ACC112 (cell line): ENCODE measurements at regions not wholly inside any gene's neighbourhood (a gene's known extent, or its start where the extent isn't known, plus 50 kb on each side); places are given as distances from the start of the nearest gene placed in this dataset.

Experiments used
- H2AFZ ChIP-seq: fragments of 200-600 bp; sonication (generic); one replicate; pipeline ENCODE4 v1.6.0; 2017; ENCODE audit warnings: antibody characterized with exemption, low read length; ENCODE audit not compliant: unreplicated experiment
- H3K27ac ChIP-seq: fragments of 200-600 bp; sonication (generic); 2 replicates; pipeline ENCODE4 v1.5.1; 2014; ENCODE audit warnings: low read depth, mild to moderate bottlenecking, antibody characterized with exemption, low read length, moderate library complexity
- H3K27me3 ChIP-seq: fragments of 200-600 bp; sonication (generic); 2 replicates; pipeline ENCODE4 v1.6.1; 2014; ENCODE audit warnings: mild to moderate bottlenecking, antibody characterized with exemption, low read length, moderate library complexity, mixed read lengths; ENCODE audit not compliant: insufficient read depth
- H3K36me3 ChIP-seq: fragments of 200-600 bp; sonication (generic); 2 replicates; pipeline ENCODE4 v1.6.1; 2016; ENCODE audit warnings: mild to moderate bottlenecking, antibody characterized with exemption, low read length, moderate library complexity, mixed read lengths; ENCODE audit not compliant: insufficient read depth
- H3K4me1 ChIP-seq: fragments of 200-600 bp; sonication (generic); one replicate; pipeline ENCODE4 v1.6.1; 2016; ENCODE audit warnings: low read length, mixed read lengths; ENCODE audit not compliant: insufficient read depth, unreplicated experiment, control insufficient read depth
- H3K4me3 ChIP-seq: fragments of 200-600 bp; sonication (generic); 2 replicates; pipeline ENCODE4 v1.5.1; 2014; ENCODE audit warnings: mild to moderate bottlenecking, low read depth, low read length
- H3K79me2 ChIP-seq: fragments of 200-600 bp; sonication (generic); one replicate; pipeline ENCODE4 v1.6.0; 2016; ENCODE audit warnings: low read length; ENCODE audit not compliant: control insufficient read depth, unreplicated experiment, insufficient read depth

GRCh38 chr17:5669191-5669590 lies 84.9 kb upstream of the NLRP1 start:
- no peaks in the 10 kb centered on the region for H3K36me3 ChIP-seq
- H3K4me1 ChIP-seq: no peaks in the 10 kb centered on the region
- H3K79me2 ChIP-seq: no peaks in the 10 kb centered on the region
- H2AFZ ChIP-seq: no peak overlapping the region
- H3K27me3 ChIP-seq: peaks cover 65% of the 10 kb centered on the region
- H3K4me3 ChIP-seq: no peak overlapping the region
- H3K27ac ChIP-seq: no peak overlapping the region

DNA sequence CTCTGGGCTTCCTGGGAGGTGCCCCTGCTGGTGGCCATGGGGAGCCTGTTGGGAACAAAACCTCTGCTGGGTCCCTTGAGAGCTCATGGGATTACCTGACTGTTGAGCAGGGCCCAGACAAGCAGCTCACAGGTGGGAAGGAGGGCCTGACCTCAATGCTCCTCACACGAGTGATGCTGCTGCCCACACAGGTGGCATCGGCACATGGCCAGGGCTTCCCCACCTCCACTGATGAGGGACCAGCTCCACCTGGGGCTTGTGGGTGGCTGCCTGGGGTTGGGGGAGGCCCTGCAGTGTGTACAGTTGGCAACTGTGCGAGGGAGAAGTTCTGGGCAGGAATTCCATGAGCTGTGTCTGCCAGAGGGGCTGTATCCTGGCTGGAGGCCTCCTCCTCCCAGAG lies 87.8 kb upstream of the NLRP1 start:
- H3K4me1 ChIP-seq: no peaks in the 10 kb centered on the region

GRCh38 chr17:5672815-5673430 lies 88.6 kb upstream of the NLRP1 start:
- H3K36me3 ChIP-seq: no peaks in the 10 kb centered on the region
- no peak overlapping the region for H3K4me3 ChIP-seq
- peaks cover 61% of the 10 kb centered on the region for H3K27me3 ChIP-seq
- no peaks in the 10 kb centered on the region for H3K79me2 ChIP-seq
- no peak overlapping the region for H2AFZ ChIP-seq
- no peaks in the 10 kb centered on the region for H3K4me1 ChIP-seq
- H3K27ac ChIP-seq: no peak overlapping the region

More for the DNA sequence above, 87.8 kb upstream of the NLRP1 start:
- peaks cover 61% of the 10 kb centered on the region for H3K27me3 ChIP-seq
- H3K27ac ChIP-seq: no peak overlapping the region
- H3K4me3 ChIP-seq: no peak overlapping the region
- no peaks in the 10 kb centered on the region for H3K36me3 ChIP-seq
- no peaks in the 10 kb centered on the region for H3K79me2 ChIP-seq
- H2AFZ ChIP-seq: no peak overlapping the region

- H3K4me3 ChIP-seq: no peak overlapping the region
- H3K27ac ChIP-seq: no peak overlapping the region
- H3K36me3 ChIP-seq: no peaks in the 10 kb centered on the region
- peaks cover 64% of the 10 kb centered on the region for H3K27me3 ChIP-seq
- H3K79me2 ChIP-seq: no peaks in the 10 kb centered on the region
- no peak overlapping the region for H2AFZ ChIP-seq
- no peaks in the 10 kb centered on the region for H3K4me1 ChIP-seq
These were observed 91.5 kb upstream of the NLRP1 start for GRCh38 chr17:5675625-5676421.

DNA sequence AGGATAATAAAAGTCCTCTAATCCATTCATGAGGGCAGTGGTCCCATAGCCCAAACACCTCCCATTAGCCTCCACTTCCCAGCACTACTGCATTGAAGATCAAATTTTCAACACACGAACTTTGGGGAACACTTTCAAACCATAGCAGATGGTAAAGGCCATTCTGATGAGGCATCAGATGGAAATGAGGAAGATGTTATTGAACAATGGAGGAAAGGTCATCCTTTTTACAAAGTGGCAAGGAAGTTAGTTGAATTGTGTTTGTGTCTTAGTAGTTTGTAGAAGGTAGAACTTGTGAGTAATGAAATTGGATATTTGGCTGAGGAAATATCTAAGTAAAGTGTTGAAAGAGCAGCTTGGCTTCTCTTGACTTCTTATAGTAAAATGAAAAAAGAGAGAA lies 93.3 kb upstream of the NLRP1 start:
- Histone ChIP-seq H3K36me3 (no peaks in the 10 kb centered on the region), H3K4me3 (no peak overlapping the region), H2AFZ (no peak overlapping the region), H3K4me1 (no peaks in the 10 kb centered on the region), H3K27me3 (peaks cover 77% of the 10 kb centered on the region), H3K27ac (no peak overlapping the region), H3K79me2 (no peaks in the 10 kb centered on the region)

- Histone ChIP-seq H3K27me3 (peaks cover 80% of the 10 kb centered on the region), H3K79me2 (no peaks in the 10 kb centered on the region), H3K27ac (no peak overlapping the region), H3K36me3 (no peaks in the 10 kb centered on the region), H3K4me1 (no peaks in the 10 kb centered on the region), H2AFZ (no peak overlapping the region), H3K4me3 (no peak overlapping the region)
These were observed 93.9 kb upstream of the NLRP1 start for GRCh38 chr17:5678171-5678570.

DNA sequence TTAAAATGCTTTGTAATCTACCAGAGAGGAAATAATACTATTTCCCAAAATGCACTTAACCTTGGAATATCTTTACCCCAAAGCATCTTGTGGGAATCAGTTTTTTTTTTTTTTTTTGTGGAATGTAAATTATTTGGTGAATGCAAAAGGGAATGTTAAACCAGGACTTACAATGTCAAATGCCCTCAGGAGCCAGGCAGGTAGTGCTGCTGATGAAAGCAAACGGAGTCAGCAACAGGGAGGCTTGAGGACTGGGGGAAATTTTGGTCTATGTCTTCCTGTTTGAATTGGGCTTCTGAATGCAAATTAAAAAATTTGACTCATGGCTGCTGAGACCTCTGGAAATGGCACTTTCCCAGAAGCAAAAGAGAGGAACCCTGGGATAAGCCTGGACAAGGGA lies 96.5 kb upstream of the NLRP1 start:
- Histone ChIP-seq H2AFZ (no peak overlapping the region), H3K36me3 (no peaks in the 10 kb centered on the region), H3K4me3 (no peak overlapping the region), H3K79me2 (no peaks in the 10 kb centered on the region), H3K27ac (no peak overlapping the region), H3K27me3 (peaks cover 72% of the 10 kb centered on the region), H3K4me1 (no peaks in the 10 kb centered on the region)

DNA sequence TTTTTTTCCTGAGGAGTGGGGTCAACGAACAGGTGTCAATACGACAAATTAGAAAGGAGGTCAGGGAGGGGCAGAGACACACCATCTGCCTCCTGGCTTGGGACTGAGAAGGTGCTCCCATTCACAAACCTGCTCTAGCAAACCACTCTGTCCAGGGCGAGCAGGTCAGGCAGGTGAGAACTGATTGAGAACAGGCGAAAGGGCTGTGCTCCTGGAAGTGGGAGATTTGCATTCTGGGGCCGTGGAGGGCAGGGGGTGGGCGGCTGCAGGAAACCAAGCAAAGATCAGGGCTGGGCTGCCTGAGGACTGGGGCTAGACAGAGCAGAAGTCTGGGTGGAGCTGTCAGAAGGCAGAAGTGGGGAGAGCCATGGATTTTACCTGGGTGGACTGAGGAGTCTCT lies 98.9 kb upstream of the NLRP1 start:
- no peak overlapping the region for H2AFZ ChIP-seq
- no peak overlapping the region for H3K4me3 ChIP-seq

DNA sequence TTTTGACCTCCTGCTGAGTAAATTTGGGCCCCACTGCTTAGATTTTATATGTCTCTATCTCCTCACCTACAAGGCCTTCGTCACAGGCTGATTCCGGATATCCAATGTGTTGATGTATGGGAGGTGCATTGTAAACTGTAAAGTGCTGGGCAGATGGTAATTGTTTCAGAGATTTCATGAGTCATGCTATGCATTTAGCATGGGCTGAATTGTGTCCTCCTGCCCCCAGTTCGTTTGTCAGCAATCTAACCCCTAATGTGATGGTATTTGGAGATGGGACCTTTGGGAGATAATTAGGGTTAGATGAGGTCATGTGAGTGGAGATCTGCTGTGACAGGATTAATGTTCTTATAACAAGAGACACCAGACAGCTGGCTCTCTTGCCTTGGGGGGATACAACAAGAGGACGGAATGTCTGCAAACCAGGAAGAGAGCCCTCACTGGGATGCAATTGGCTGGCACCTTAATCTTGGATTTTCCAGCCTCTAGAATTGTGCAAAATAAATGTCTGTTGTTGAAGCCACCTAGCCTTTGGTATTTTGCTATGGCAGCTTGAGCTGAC lies 101.8 kb upstream of the NLRP1 start:
- no peak overlapping the region for H2AFZ ChIP-seq
- H3K79me2 ChIP-seq: no peaks in the 10 kb centered on the region
- H3K36me3 ChIP-seq: no peaks in the 10 kb centered on the region
- no peak overlapping the region for H3K27ac ChIP-seq
- no peaks in the 10 kb centered on the region for H3K4me1 ChIP-seq
- H3K4me3 ChIP-seq: no peak overlapping the region
- peaks cover 46% of the 10 kb centered on the region for H3K27me3 ChIP-seq

More for the DNA sequence above, 98.9 kb upstream of the NLRP1 start:
- H3K79me2 ChIP-seq: no peaks in the 10 kb centered on the region
- H3K36me3 ChIP-seq: no peaks in the 10 kb centered on the region
- no peak overlapping the region for H3K27ac ChIP-seq
- H3K4me1 ChIP-seq: no peaks in the 10 kb centered on the region
- peaks cover 65% of the 10 kb centered on the region for H3K27me3 ChIP-seq

DNA sequence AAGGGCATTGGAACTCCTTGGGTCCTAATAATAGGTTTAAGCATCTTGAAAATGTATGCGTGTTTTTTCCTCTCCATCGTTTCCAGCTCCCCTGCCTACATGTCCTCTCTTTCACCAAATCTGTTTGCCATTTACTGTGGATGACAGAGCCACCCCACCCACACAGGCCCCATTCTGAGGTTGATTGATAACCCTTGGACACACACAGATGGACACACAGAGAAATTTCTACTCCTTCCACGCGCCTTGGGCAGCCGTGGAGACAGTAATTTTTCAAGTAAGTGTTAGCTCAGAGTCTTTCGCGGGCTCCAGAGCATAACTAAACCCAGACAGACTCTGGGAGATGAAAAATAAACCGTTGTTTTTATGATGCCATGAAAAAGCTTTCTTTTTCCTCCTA lies 103.3 kb upstream of the NLRP1 start:
- Histone ChIP-seq H3K27me3 (peaks cover 34% of the 10 kb centered on the region), H3K4me3 (no peak overlapping the region)

DNA sequence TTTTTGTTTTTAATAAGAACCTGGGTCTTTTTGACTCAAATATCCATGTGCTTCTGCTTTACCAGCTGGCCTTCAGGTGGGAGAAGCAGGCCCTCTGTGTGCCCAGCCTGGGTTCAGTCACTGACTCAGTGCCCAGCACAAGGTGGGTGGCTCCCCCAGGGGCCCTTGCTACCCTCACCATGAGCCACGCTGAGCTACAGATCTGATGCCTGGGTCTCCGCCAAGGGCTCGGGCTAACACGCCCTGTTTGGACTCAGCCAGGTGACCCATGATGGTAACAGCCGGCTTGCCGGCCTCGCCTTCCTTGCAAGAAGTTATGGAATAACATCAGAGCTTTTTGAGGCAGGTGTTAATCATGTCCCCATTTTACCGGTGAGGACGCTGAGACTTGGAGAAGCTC lies 109.5 kb upstream of the NLRP1 start:
- H3K4me3 ChIP-seq: no peak overlapping the region
- H3K27ac ChIP-seq: no peak overlapping the region
- H3K27me3 ChIP-seq: peaks cover 48% of the 10 kb centered on the region
- no peak overlapping the region for H2AFZ ChIP-seq
- no peaks in the 10 kb centered on the region for H3K36me3 ChIP-seq
- H3K79me2 ChIP-seq: no peaks in the 10 kb centered on the region
- no peaks in the 10 kb centered on the region for H3K4me1 ChIP-seq

More for the DNA sequence above, 103.3 kb upstream of the NLRP1 start:
- no peaks in the 10 kb centered on the region for H3K36me3 ChIP-seq
- no peaks in the 10 kb centered on the region for H3K79me2 ChIP-seq
- H2AFZ ChIP-seq: no peak overlapping the region
- H3K4me1 ChIP-seq: no peaks in the 10 kb centered on the region
- H3K27ac ChIP-seq: no peak overlapping the region
